ENCODE measurements at regions not wholly inside any gene's neighbourhood (a gene's known extent, or its start where the extent isn't known, plus 50 kb on each side); places are given as distances from the start of the nearest gene placed in this dataset.

DNA sequence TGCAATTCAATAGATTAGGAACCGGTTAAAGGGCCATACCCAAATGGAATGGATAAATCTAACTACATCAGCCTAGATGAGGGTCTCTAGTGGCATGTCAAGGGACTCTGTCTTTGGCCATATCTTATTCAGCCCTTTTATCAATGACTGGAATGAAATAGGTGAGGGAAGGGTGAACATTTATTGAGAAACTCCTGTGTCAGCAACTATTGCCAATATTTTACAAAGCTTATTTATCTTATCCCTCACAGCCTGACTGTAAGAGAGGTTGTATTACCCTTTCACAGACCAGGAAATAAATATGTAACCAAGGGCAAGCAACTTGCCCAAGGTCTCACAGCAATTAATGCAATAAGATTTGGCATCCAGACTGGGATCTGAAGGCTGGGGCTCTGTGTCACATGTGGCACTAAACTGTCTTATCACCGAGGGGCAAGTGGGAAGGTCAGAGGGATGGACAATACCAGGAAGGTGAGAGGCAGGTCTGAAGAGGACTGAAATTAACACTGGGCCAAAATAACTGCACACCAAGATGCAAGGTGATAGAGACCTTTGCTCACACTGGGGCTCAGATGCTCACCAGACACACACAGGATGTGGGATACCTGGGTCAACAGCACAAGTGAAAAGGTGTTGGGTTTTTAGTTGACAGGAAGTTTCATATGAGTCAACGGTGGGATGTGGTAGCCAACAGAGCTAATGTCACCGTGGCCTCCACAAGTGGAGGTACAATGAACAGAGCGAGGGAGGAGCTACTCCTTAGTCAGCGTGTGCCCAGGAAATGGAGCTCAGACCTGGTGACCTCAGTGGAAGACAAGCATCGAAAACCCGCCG, 261.3 kb downstream of the RPLP1 start:
- TF ChIP-seq GATA1 (IDR thresholded peaks at IDR 0.05; ENCODE audit: low read depth, low read length) = no peak
- no peak for TF ChIP-seq POLR2A (IDR thresholded peaks at IDR 0.05; ENCODE audit: low read length)
